B cell (primary cell): ENCODE measurements at regions not wholly inside any gene's neighbourhood (a gene's known extent, or its start where the extent isn't known, plus 50 kb on each side); places are given as distances from the start of the nearest gene placed in this dataset.

Experiments used
- ATAC-seq: fragments of 200-7000 bp; cut with Tn5 transposase; one replicate; pipeline ENCODE4 v1.10.0; 2021; ENCODE audit warnings: low read depth, mild to moderate bottlenecking, moderate number of reproducible peaks, moderate library complexity
- CTCF ChIA-PET: fragments of 350-600 bp; sonication (Branson Sonifier 250); formaldehyde crosslinking; loops from one replicate; lab custom pipeline; 2021; ENCODE audit warnings: antibody characterized with exemption, inconsistent platforms; lab: Charles Lee
- POLR2A ChIA-PET: fragments of 350-600 bp; sonication (Branson Sonifier 250); formaldehyde crosslinking; loops from one replicate; lab custom pipeline; 2021; ENCODE audit warnings: antibody characterized with exemption; lab: Charles Lee
- DNase-seq: peaks from one replicate; pipeline ENCODE4 v3.0.0; 2013
- H2AFZ ChIP-seq: 2 replicates; pipeline ENCODE4 v1.6.1; 2012; ENCODE audit warnings: mild to moderate bottlenecking, low read depth, low read length; ENCODE audit not compliant: insufficient read depth, poor library complexity, severe bottlenecking
- H3K27ac ChIP-seq, 2 donors: 1 replicate in 1 of 2; 2 replicates in 1 of 2; pipeline ENCODE4 v1.5.1; 2012 to 2013; ENCODE audit warnings: low read length in 2 of 2, mild to moderate bottlenecking in 2 of 2, moderate library complexity in 1 of 2
- H3K27me3 ChIP-seq, 4 experiments: fragments of 200-600 bp in 1 of 4; sonication (generic) in 1 of 4; replicated peaks in 1 of 4; 1 replicate in 2 of 4; 2 replicates in 2 of 4; pipeline versions ENCODE4 v1.6.1 to v1.7.0; 2013 to 2016; ENCODE audit warnings: low read length in 3 of 4, mild to moderate bottlenecking in 2 of 4, mixed read lengths in 1 of 4, moderate library complexity in 1 of 4; ENCODE audit not compliant: insufficient read depth in 4 of 4, control insufficient read depth in 3 of 4; ENCODE audit errors: control extremely low read depth in 1 of 4
- H3K36me3 ChIP-seq, 2 experiments: replicated peaks in 1 of 2; 1 replicate in 1 of 2; 2 replicates in 1 of 2; pipeline versions ENCODE4 v1.6.1 to v1.7.1; 2013; ENCODE audit warnings: low read length in 1 of 2; ENCODE audit not compliant: insufficient read depth in 2 of 2, control insufficient read depth in 1 of 2; ENCODE audit errors: control extremely low read depth in 1 of 2, extremely low read depth in 1 of 2
- H3K4me1 ChIP-seq, 2 donors: fragments of 200-600 bp in 1 of 2; sonication (generic) in 1 of 2; 1 replicate in 1 of 2; 2 replicates in 1 of 2; pipeline versions ENCODE4 v1.5.1 to v1.6.1; 2013 to 2017; ENCODE audit warnings: low read length in 2 of 2; ENCODE audit not compliant: control insufficient read depth in 2 of 2, insufficient read depth in 2 of 2
- H3K4me2 ChIP-seq: replicated peaks from 2 replicates; pipeline ENCODE3; 2012; ENCODE audit warnings: mild to moderate bottlenecking, low read depth, low read length; ENCODE audit not compliant: poor library complexity, severe bottlenecking
- H3K4me3 ChIP-seq, 5 experiments: fragments of 200-600 bp in 1 of 5; sonication (generic) in 1 of 5; 1 replicate in 3 of 5; 2 replicates in 2 of 5; pipeline versions ENCODE4 v1.5.1 to v1.7.0; 2011 to 2016; ENCODE audit warnings: low read length in 4 of 5, mild to moderate bottlenecking in 4 of 5, low read depth in 2 of 5, control low read depth in 1 of 5, moderate library complexity in 1 of 5; ENCODE audit not compliant: insufficient read depth in 1 of 5; ENCODE audit errors: control extremely low read depth in 1 of 5, extremely low read depth in 1 of 5
- H3K79me2 ChIP-seq: fragments of 200-600 bp; sonication (generic); one replicate; pipeline ENCODE4 v1.6.0; 2016; ENCODE audit warnings: low read length; ENCODE audit not compliant: control insufficient read depth, insufficient read depth
- H3K9ac ChIP-seq: fragments of 200-600 bp; sonication (generic); 2 replicates; pipeline ENCODE4 v1.6.1; 2017; ENCODE audit warnings: mild to moderate bottlenecking, low read length, moderate library complexity
- H3K9me3 ChIP-seq, 3 donors: one replicate each; pipeline versions ENCODE4 v1.6.1 to v1.7.1; 2013; ENCODE audit warnings: low read length in 2 of 3; ENCODE audit not compliant: control insufficient read depth in 2 of 3, insufficient read depth in 1 of 3; ENCODE audit errors: control extremely low read depth in 1 of 3
- H4K20me1 ChIP-seq: 2 replicates; pipeline ENCODE4 v1.6.0; 2012; ENCODE audit warnings: mild to moderate bottlenecking, low read length; ENCODE audit not compliant: insufficient read depth, control insufficient read depth, poor library complexity, severe bottlenecking
- H3K27ac Mint-ChIP-seq: one replicate; pipeline ENCODE4 v1.8.0; 2021; ENCODE audit warnings: mixed read lengths
- H3K27me3 Mint-ChIP-seq: one replicate; pipeline ENCODE4 v1.8.0; 2021; ENCODE audit warnings: mixed read lengths
- H3K4me1 Mint-ChIP-seq: one replicate; pipeline ENCODE4 v1.8.0; 2021; ENCODE audit warnings: mixed read lengths
- H3K4me3 Mint-ChIP-seq: one replicate; pipeline ENCODE4 v1.8.0; 2021; ENCODE audit warnings: mixed read lengths
- H3K9me3 Mint-ChIP-seq: one replicate; pipeline ENCODE4 v1.8.0; 2022; ENCODE audit warnings: mixed read lengths; ENCODE audit not compliant: insufficient read depth
- EZH2 ChIP-seq: IDR thresholded peaks from 2 replicates; pipeline ENCODE4 v1.6.1; 2012; ENCODE audit warnings: borderline replicate concordance, low read depth, mild to moderate bottlenecking, moderate library complexity, low read length; ENCODE audit not compliant: insufficient read depth, poor library complexity, severe bottlenecking
- WGBS: methylation state at CpG from one replicate; pipeline ENCODE4 v1.1.5; 2013; ENCODE audit warnings: missing lambda C conversion rate; ENCODE audit not compliant: insufficient coverage; 5-methylcytosine and 5-hydroxymethylcytosine counted together
- intact Hi-C: fragments of 100-400 bp; cut with micrococcal nuclease; formaldehyde crosslinking; loops from one replicate; pipeline ENCODE4 v1.10.0; 2022
- TF ChIP-seq, protein P1 (sequence below): fragments of 200-600 bp; IDR thresholded peaks from one replicate; pipeline ENCODE4 v1.8.0; 2022; ENCODE audit warnings: antibody characterized with exemption, mild to moderate bottlenecking

GRCh38 chr18:34551824-34552223 lies 158.3 kb upstream of the DTNA start:
- ATAC-seq (no peak), DNase-seq (no peak)
- no peak for TF ChIP-seq EZH2
- TF ChIP-seq, protein P1, sequence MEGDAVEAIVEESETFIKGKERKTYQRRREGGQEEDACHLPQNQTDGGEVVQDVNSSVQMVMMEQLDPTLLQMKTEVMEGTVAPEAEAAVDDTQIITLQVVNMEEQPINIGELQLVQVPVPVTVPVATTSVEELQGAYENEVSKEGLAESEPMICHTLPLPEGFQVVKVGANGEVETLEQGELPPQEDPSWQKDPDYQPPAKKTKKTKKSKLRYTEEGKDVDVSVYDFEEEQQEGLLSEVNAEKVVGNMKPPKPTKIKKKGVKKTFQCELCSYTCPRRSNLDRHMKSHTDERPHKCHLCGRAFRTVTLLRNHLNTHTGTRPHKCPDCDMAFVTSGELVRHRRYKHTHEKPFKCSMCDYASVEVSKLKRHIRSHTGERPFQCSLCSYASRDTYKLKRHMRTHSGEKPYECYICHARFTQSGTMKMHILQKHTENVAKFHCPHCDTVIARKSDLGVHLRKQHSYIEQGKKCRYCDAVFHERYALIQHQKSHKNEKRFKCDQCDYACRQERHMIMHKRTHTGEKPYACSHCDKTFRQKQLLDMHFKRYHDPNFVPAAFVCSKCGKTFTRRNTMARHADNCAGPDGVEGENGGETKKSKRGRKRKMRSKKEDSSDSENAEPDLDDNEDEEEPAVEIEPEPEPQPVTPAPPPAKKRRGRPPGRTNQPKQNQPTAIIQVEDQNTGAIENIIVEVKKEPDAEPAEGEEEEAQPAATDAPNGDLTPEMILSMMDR: no peak
- H3K27me3 Mint-ChIP-seq: no peaks in the 10 kb centered on the region
- Histone ChIP-seq H3K27ac (no peak overlapping the region), H3K27me3 (no peaks in the 10 kb centered on the region), H3K4me2 (no peak overlapping the region), H2AFZ (no peak overlapping the region), H3K36me3 (no peaks in the 10 kb centered on the region), H3K79me2 (no peaks in the 10 kb centered on the region), H3K9ac (no peak overlapping the region), H4K20me1 (no peaks in the 10 kb centered on the region), H3K4me3 (no peak overlapping the region), H3K4me1 (no peaks in the 10 kb centered on the region), H3K9me3 (no peaks in the 10 kb centered on the region)
- no peak overlapping the region for H3K27ac Mint-ChIP-seq
- H3K4me3 Mint-ChIP-seq: no peak overlapping the region
- intact Hi-C loops: no loop called here
- no peaks in the 10 kb centered on the region for H3K4me1 Mint-ChIP-seq
- WGBS: 100% methylated on average over 1 of the region's 2 CpGs
- POLR2A ChIA-PET: no interaction called here
- CTCF ChIA-PET: no interaction called here
- no peaks in the 10 kb centered on the region for H3K9me3 Mint-ChIP-seq

- no CpG with 5 or more reads among the region's 6 CpGs for WGBS
- H3K4me1 Mint-ChIP-seq: no peaks in the 10 kb centered on the region
- CTCF ChIA-PET: no interaction called here
Measured at GRCh38 chr18:34562252-34562870, 147.7 kb upstream of the DTNA start.

More at GRCh38 chr18:34562252-34562870, 147.7 kb upstream of the DTNA start:
- Histone ChIP-seq H3K4me3 (no peak overlapping the region), H3K9me3 (no peaks in the 10 kb centered on the region), H3K27me3 (no peaks in the 10 kb centered on the region), H3K4me2 (no peak overlapping the region), H3K27ac (no peak overlapping the region), H2AFZ (no peak overlapping the region), H3K79me2 (no peaks in the 10 kb centered on the region), H3K9ac (no peak overlapping the region), H3K36me3 (no peaks in the 10 kb centered on the region), H3K4me1 (no peaks in the 10 kb centered on the region), H4K20me1 (no peaks in the 10 kb centered on the region)
- POLR2A ChIA-PET: no interaction called here
- intact Hi-C loops: no loop called here
- DNase-seq (no peak), ATAC-seq (no peak)
- TF ChIP-seq EZH2: no peak
- TF ChIP-seq, protein P1: no peak
- H3K9me3 Mint-ChIP-seq: no peaks in the 10 kb centered on the region
- no peaks in the 10 kb centered on the region for H3K27me3 Mint-ChIP-seq
- no peak overlapping the region for H3K27ac Mint-ChIP-seq
- H3K4me3 Mint-ChIP-seq: no peak overlapping the region
